B cell (primary cell): ENCODE measurements at regions not wholly inside any gene's neighbourhood (a gene's known extent, or its start where the extent isn't known, plus 50 kb on each side); places are given as distances from the start of the nearest gene placed in this dataset.

Experiments
- ATAC-seq: fragments of 200-7000 bp; cut with Tn5 transposase; one replicate; pipeline ENCODE4 v1.10.0; 2021; ENCODE audit warnings: low read depth, mild to moderate bottlenecking, moderate number of reproducible peaks, moderate library complexity
- CTCF ChIA-PET: fragments of 350-600 bp; sonication (Branson Sonifier 250); formaldehyde crosslinking; loops from one replicate; lab custom pipeline; 2021; ENCODE audit warnings: antibody characterized with exemption, inconsistent platforms; lab: Charles Lee
- POLR2A ChIA-PET: fragments of 350-600 bp; sonication (Branson Sonifier 250); formaldehyde crosslinking; loops from one replicate; lab custom pipeline; 2021; ENCODE audit warnings: antibody characterized with exemption; lab: Charles Lee
- DNase-seq: peaks from one replicate; pipeline ENCODE4 v3.0.0; 2013
- H2AFZ ChIP-seq: 2 replicates; pipeline ENCODE4 v1.6.1; 2012; ENCODE audit warnings: mild to moderate bottlenecking, low read depth, low read length; ENCODE audit not compliant: insufficient read depth, poor library complexity, severe bottlenecking
- H3K27ac ChIP-seq, 2 donors: 1 replicate in 1 of 2; 2 replicates in 1 of 2; pipeline ENCODE4 v1.5.1; 2012 to 2013; ENCODE audit warnings: low read length in 2 of 2, mild to moderate bottlenecking in 2 of 2, moderate library complexity in 1 of 2
- H3K27me3 ChIP-seq, 4 experiments: fragments of 200-600 bp in 1 of 4; sonication (generic) in 1 of 4; replicated peaks in 1 of 4; 1 replicate in 2 of 4; 2 replicates in 2 of 4; pipeline versions ENCODE4 v1.6.1 to v1.7.0; 2013 to 2016; ENCODE audit warnings: low read length in 3 of 4, mild to moderate bottlenecking in 2 of 4, mixed read lengths in 1 of 4, moderate library complexity in 1 of 4; ENCODE audit not compliant: insufficient read depth in 4 of 4, control insufficient read depth in 3 of 4; ENCODE audit errors: control extremely low read depth in 1 of 4
- H3K36me3 ChIP-seq, 2 experiments: replicated peaks in 1 of 2; 1 replicate in 1 of 2; 2 replicates in 1 of 2; pipeline versions ENCODE4 v1.6.1 to v1.7.1; 2013; ENCODE audit warnings: low read length in 1 of 2; ENCODE audit not compliant: insufficient read depth in 2 of 2, control insufficient read depth in 1 of 2; ENCODE audit errors: control extremely low read depth in 1 of 2, extremely low read depth in 1 of 2
- H3K4me1 ChIP-seq, 2 donors: fragments of 200-600 bp in 1 of 2; sonication (generic) in 1 of 2; 1 replicate in 1 of 2; 2 replicates in 1 of 2; pipeline versions ENCODE4 v1.5.1 to v1.6.1; 2013 to 2017; ENCODE audit warnings: low read length in 2 of 2; ENCODE audit not compliant: control insufficient read depth in 2 of 2, insufficient read depth in 2 of 2
- H3K4me2 ChIP-seq: replicated peaks from 2 replicates; pipeline ENCODE3; 2012; ENCODE audit warnings: mild to moderate bottlenecking, low read depth, low read length; ENCODE audit not compliant: poor library complexity, severe bottlenecking
- H3K4me3 ChIP-seq, 5 experiments: fragments of 200-600 bp in 1 of 5; sonication (generic) in 1 of 5; 1 replicate in 3 of 5; 2 replicates in 2 of 5; pipeline versions ENCODE4 v1.5.1 to v1.7.0; 2011 to 2016; ENCODE audit warnings: low read length in 4 of 5, mild to moderate bottlenecking in 4 of 5, low read depth in 2 of 5, control low read depth in 1 of 5, moderate library complexity in 1 of 5; ENCODE audit not compliant: insufficient read depth in 1 of 5; ENCODE audit errors: control extremely low read depth in 1 of 5, extremely low read depth in 1 of 5
- H3K79me2 ChIP-seq: fragments of 200-600 bp; sonication (generic); one replicate; pipeline ENCODE4 v1.6.0; 2016; ENCODE audit warnings: low read length; ENCODE audit not compliant: control insufficient read depth, insufficient read depth
- H3K9ac ChIP-seq: fragments of 200-600 bp; sonication (generic); 2 replicates; pipeline ENCODE4 v1.6.1; 2017; ENCODE audit warnings: mild to moderate bottlenecking, low read length, moderate library complexity
- H3K9me3 ChIP-seq, 3 donors: one replicate each; pipeline versions ENCODE4 v1.6.1 to v1.7.1; 2013; ENCODE audit warnings: low read length in 2 of 3; ENCODE audit not compliant: control insufficient read depth in 2 of 3, insufficient read depth in 1 of 3; ENCODE audit errors: control extremely low read depth in 1 of 3
- H4K20me1 ChIP-seq: 2 replicates; pipeline ENCODE4 v1.6.0; 2012; ENCODE audit warnings: mild to moderate bottlenecking, low read length; ENCODE audit not compliant: insufficient read depth, control insufficient read depth, poor library complexity, severe bottlenecking
- H3K27ac Mint-ChIP-seq: one replicate; pipeline ENCODE4 v1.8.0; 2021; ENCODE audit warnings: mixed read lengths
- H3K27me3 Mint-ChIP-seq: one replicate; pipeline ENCODE4 v1.8.0; 2021; ENCODE audit warnings: mixed read lengths
- H3K4me1 Mint-ChIP-seq: one replicate; pipeline ENCODE4 v1.8.0; 2021; ENCODE audit warnings: mixed read lengths
- H3K4me3 Mint-ChIP-seq: one replicate; pipeline ENCODE4 v1.8.0; 2021; ENCODE audit warnings: mixed read lengths
- H3K9me3 Mint-ChIP-seq: one replicate; pipeline ENCODE4 v1.8.0; 2022; ENCODE audit warnings: mixed read lengths; ENCODE audit not compliant: insufficient read depth
- CTCF ChIP-seq: fragments of 200-600 bp; IDR thresholded peaks from one replicate; pipeline ENCODE4 v1.8.0; 2022; ENCODE audit warnings: antibody characterized with exemption, mild to moderate bottlenecking
- EZH2 ChIP-seq: IDR thresholded peaks from 2 replicates; pipeline ENCODE4 v1.6.1; 2012; ENCODE audit warnings: borderline replicate concordance, low read depth, mild to moderate bottlenecking, moderate library complexity, low read length; ENCODE audit not compliant: insufficient read depth, poor library complexity, severe bottlenecking
- WGBS: methylation state at CpG from one replicate; pipeline ENCODE4 v1.1.5; 2013; ENCODE audit warnings: missing lambda C conversion rate; ENCODE audit not compliant: insufficient coverage; 5-methylcytosine and 5-hydroxymethylcytosine counted together
- intact Hi-C: fragments of 100-400 bp; cut with micrococcal nuclease; formaldehyde crosslinking; loops from one replicate; pipeline ENCODE4 v1.10.0; 2022

- H3K4me2 ChIP-seq, result no peak overlapping the region
- no peak overlapping the region for H3K4me3 ChIP-seq
- intact Hi-C loops, result no loop called here
- H3K27ac ChIP-seq, result no peak overlapping the region
- H2AFZ ChIP-seq, result no peak overlapping the region
- no peaks in the 10 kb centered on the region for H3K36me3 ChIP-seq
- no peaks in the 10 kb centered on the region for H3K79me2 ChIP-seq
- Mint-ChIP-seq H3K4me1 (no peaks in the 10 kb centered on the region), H3K27me3 (no peaks in the 10 kb centered on the region), H3K4me3 (no peak overlapping the region), H3K27ac (no peak overlapping the region), H3K9me3 (no peaks in the 10 kb centered on the region)
- H4K20me1 ChIP-seq, result no peaks in the 10 kb centered on the region
- POLR2A ChIA-PET, result no interaction called here
- CTCF ChIA-PET, result no interaction called here
- no peak overlapping the region for H3K9ac ChIP-seq
- no peak for TF ChIP-seq CTCF
- TF ChIP-seq EZH2, result no peak
- DNase-seq (no peak), ATAC-seq (no peak)
- no peaks in the 10 kb centered on the region for H3K4me1 ChIP-seq
- WGBS, result no CpG with 5 or more reads among the region's 4 CpGs
- no peaks in the 10 kb centered on the region for H3K9me3 ChIP-seq
- no peaks in the 10 kb centered on the region for H3K27me3 ChIP-seq
These were observed 745.5 kb upstream of the POT1 start for GRCh38 chr7:125675169-125675568.

GRCh38 chr7:125670926-125671572 is 741.4 kb upstream of the POT1 start:
- ATAC-seq (no peak), DNase-seq (no peak)
- H3K9ac ChIP-seq, result no peak overlapping the region
- intact Hi-C loops, result no loop called here
- H3K27ac Mint-ChIP-seq, result no peak overlapping the region
- H3K36me3 ChIP-seq, result no peaks in the 10 kb centered on the region
- no peaks in the 10 kb centered on the region for H3K4me1 ChIP-seq
- no peaks in the 10 kb centered on the region for H4K20me1 ChIP-seq
- H3K4me3 ChIP-seq, result no peak overlapping the region
- H3K4me3 Mint-ChIP-seq, result no peak overlapping the region
- H3K79me2 ChIP-seq, result no peaks in the 10 kb centered on the region
- H3K27me3 ChIP-seq, result no peaks in the 10 kb centered on the region
- TF ChIP-seq EZH2 (no peak), CTCF (peak; percentile 14)
- POLR2A ChIA-PET, result no interaction called here
- no peaks in the 10 kb centered on the region for H3K27me3 Mint-ChIP-seq
- H3K27ac ChIP-seq, result no peak overlapping the region
- CTCF ChIA-PET, result no interaction called here
- no peak overlapping the region for H2AFZ ChIP-seq
- no peaks in the 10 kb centered on the region for H3K4me1 Mint-ChIP-seq
- H3K9me3 Mint-ChIP-seq, result no peaks in the 10 kb centered on the region
- no peaks in the 10 kb centered on the region for H3K9me3 ChIP-seq
- no peak overlapping the region for H3K4me2 ChIP-seq
- no CpG with 5 or more reads among the region's 1 CpG for WGBS
